Gastroesophageal sphincter (tissue), 4 donors: ENCODE measurements at regions not wholly inside any gene's neighbourhood (a gene's known extent, or its start where the extent isn't known, plus 50 kb on each side); places are given as distances from the start of the nearest gene placed in this dataset.

ENCODE experiments used
- ATAC-seq: fragments of 150-250 bp; one replicate; pipeline ENCODE4 v1.9.1; 2016; ENCODE audit warnings: mild to moderate bottlenecking, moderate library complexity
- H3K27ac ChIP-seq, 4 donors: fragments of 200-600 bp; sonication (generic) in 3 of 4; 1 replicate in 3 of 4; 2 replicates in 1 of 4; pipeline ENCODE4 v1.5.1; 2016 to 2019
- H3K27me3 ChIP-seq: fragments of 200-600 bp; sonication (generic); one replicate; pipeline ENCODE4 v1.5.1; 2019
- H3K36me3 ChIP-seq, 2 donors: fragments of 200-600 bp; sonication (generic); one replicate each; pipeline ENCODE4 v1.5.1; 2019; ENCODE audit warnings: control low read depth in 1 of 2
- H3K4me1 ChIP-seq, 3 donors: fragments of 200-600 bp; sonication (generic); 1 replicate in 2 of 3; 2 replicates in 1 of 3; pipeline ENCODE4 v1.5.1; 2016 to 2019; ENCODE audit warnings: control low read depth in 2 of 3
- H3K4me3 ChIP-seq, 2 donors: fragments of 200-600 bp; sonication (generic); one replicate each; pipeline ENCODE4 v1.5.1; 2019; ENCODE audit warnings: mild to moderate bottlenecking in 1 of 2, moderate library complexity in 1 of 2
- H3K9me3 ChIP-seq, 3 donors: fragments of 200-600 bp; sonication (generic); one replicate each; pipeline ENCODE4 v1.5.1; 2017 to 2019; ENCODE audit warnings: control low read depth in 2 of 3
- CTCF ChIP-seq, 4 experiments: fragments of 200-600 bp in 2 of 4; fragments of 450-650 bp in 2 of 4; sonication (generic) in 1 of 4; IDR thresholded peaks; one replicate each; pipeline ENCODE4 v1.5.1; 2017 to 2019; ENCODE audit warnings: antibody characterized with exemption in 4 of 4, mild to moderate bottlenecking in 2 of 4, moderate library complexity in 2 of 4
- EP300 ChIP-seq: sonication (generic); formaldehyde crosslinking; IDR thresholded peaks from one replicate; pipeline ENCODE4 v1.6.1; 2017; ENCODE audit warnings: antibody characterized with exemption, mild to moderate bottlenecking
- POLR2A ChIP-seq, 2 donors: fragments of 450-650 bp; IDR thresholded peaks; one replicate each; pipeline ENCODE4 v1.6.1; 2017; ENCODE audit warnings: antibody characterized with exemption in 2 of 2, mild to moderate bottlenecking in 2 of 2, moderate library complexity in 1 of 2
- POLR2AphosphoS5 ChIP-seq: sonication (generic); formaldehyde crosslinking; IDR thresholded peaks from one replicate; pipeline ENCODE4 v1.6.1; 2017; ENCODE audit warnings: antibody characterized with exemption
- WGBS, 2 donors: methylation state at CpG; one replicate each; pipeline ENCODE4 v1.1.5; 2018; ENCODE audit warnings: low coverage in 1 of 2; 5-methylcytosine and 5-hydroxymethylcytosine counted together

- H3K4me1 ChIP-seq, result peaks cover 0 to 41% (median 5%) of the 10 kb centered on the region in 3 donors
- no peaks in the 10 kb centered on the region for H3K9me3 ChIP-seq
- ATAC-seq, result no peak
- no peaks in the 10 kb centered on the region for H3K36me3 ChIP-seq
- 81 to 83% methylated on average over 12 to 14 of the region's 20 CpGs for WGBS, 2 donors
- H3K27ac ChIP-seq, result no peak overlapping the region
- H3K27me3 ChIP-seq, result no peaks in the 10 kb centered on the region
- TF ChIP-seq POLR2A (IDR thresholded peaks at IDR 0.05) (no peak), POLR2AphosphoS5 (no peak), CTCF (IDR thresholded peaks at IDR 0.05) (no peak), EP300 (no peak)
- no peak overlapping the region for H3K4me3 ChIP-seq
These were observed 188.2 kb upstream of the CIBAR2 start for GRCh38 chr16:85300406-85300968.

GRCh38 chr16:85301231-85301630, 189.0 kb upstream of the CIBAR2 start:
- ATAC-seq, result no peak
- Histone ChIP-seq H3K27me3 (no peaks in the 10 kb centered on the region), H3K4me1 (peaks cover 0 to 49% (median 10%) of the 10 kb centered on the region in 3 donors), H3K27ac (no peak overlapping the region), H3K4me3 (no peak overlapping the region), H3K36me3 (no peaks in the 10 kb centered on the region), H3K9me3 (no peaks in the 10 kb centered on the region)
- no CpG with 5 or more reads among the region's 6 CpGs for WGBS, 2 donors
- TF ChIP-seq CTCF (IDR thresholded peaks at IDR 0.05) (no peak), EP300 (no peak), POLR2AphosphoS5 (no peak), POLR2A (IDR thresholded peaks at IDR 0.05) (no peak)

GRCh38 chr16:85302018-85302847, 190.0 kb upstream of the CIBAR2 start:
- Histone ChIP-seq H3K9me3 (no peaks in the 10 kb centered on the region), H3K4me3 (no peak overlapping the region), H3K27me3 (no peaks in the 10 kb centered on the region), H3K36me3 (no peaks in the 10 kb centered on the region), H3K4me1 (peaks cover 0 to 59% (median 16%) of the 10 kb centered on the region in 3 donors), H3K27ac (no peak overlapping the region)
- no peak for ATAC-seq
- TF ChIP-seq POLR2AphosphoS5 (peak; percentile 51), EP300 (no peak), CTCF (IDR thresholded peaks at IDR 0.05) (no peak)
- 57 to 100% methylated on average over 1 to 7 of the region's 24 CpGs for whole genome bisulfite sequencing, 2 donors

- Histone ChIP-seq H3K4me3 (no peak overlapping the region), H3K36me3 (no peaks in the 10 kb centered on the region), H3K27ac (no peak overlapping the region), H3K4me1 (peaks cover 0 to 65% (median 16%) of the 10 kb centered on the region in 3 donors), H3K27me3 (no peaks in the 10 kb centered on the region), H3K9me3 (no peaks in the 10 kb centered on the region)
- ATAC-seq, result no peak
- WGBS, 2 donors, result 94% methylated on average over 6 of the region's 26 CpGs; no CpG with 5 or more reads in 1 of the 2 donors
- TF ChIP-seq POLR2A (IDR thresholded peaks at IDR 0.05), result no peak
- no peak for TF ChIP-seq CTCF (IDR thresholded peaks at IDR 0.05)
- no peak for TF ChIP-seq EP300
- no peak for TF ChIP-seq POLR2AphosphoS5
These were observed 190.6 kb upstream of the CIBAR2 start for GRCh38 chr16:85302848-85303353.
